M059J (cell line): ENCODE measurements at regions not wholly inside any gene's neighbourhood (a gene's known extent, or its start where the extent isn't known, plus 50 kb on each side); places are given as distances from the start of the nearest gene placed in this dataset.

Source experiments
- DNase-seq: peaks from one replicate; pipeline ENCODE4 v3.0.0-alpha.2; 2012; ENCODE audit warnings: low read depth

DNA sequence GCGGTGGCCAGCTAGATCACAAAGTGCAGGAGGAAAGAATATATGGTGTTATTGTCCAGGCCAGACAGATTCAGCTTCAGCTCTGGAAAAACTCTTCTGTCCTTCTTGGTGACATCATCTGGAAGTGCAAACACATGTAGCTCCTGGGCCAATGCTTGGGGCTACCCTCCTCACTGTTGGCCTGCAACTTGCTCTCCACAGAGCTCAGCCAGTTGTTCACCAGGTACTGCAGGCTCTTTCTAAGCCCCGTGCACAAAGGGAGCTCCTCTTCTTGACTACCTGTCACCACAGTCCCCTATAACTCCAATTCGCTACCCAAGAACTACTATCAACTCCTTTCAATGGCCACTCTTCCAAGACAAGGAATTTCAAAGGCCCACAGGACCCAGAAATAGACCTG, 1175.9 kb upstream of the CDH9 start:
- DNase-seq, result no peak

DNA sequence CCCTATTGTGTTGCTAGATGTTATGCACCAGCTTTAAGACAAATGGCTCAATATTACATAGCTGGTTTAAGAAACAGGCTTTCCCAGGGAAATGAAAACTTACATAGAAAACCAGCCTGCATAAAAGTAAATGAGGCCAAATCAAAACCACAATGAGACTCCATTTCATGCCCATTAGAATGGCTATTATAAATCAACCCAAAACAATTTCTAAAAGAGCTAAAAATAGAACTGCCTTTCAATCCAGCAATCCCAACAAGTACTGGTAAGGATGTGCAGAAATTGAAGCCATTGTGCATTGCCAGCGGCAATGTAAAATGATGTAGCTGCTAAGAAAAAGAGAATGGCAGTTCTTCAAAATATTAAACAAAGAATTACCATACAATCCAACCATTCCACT, 1170.0 kb upstream of the CDH9 start:
- DNase-seq, result peak; percentile 8

DNA sequence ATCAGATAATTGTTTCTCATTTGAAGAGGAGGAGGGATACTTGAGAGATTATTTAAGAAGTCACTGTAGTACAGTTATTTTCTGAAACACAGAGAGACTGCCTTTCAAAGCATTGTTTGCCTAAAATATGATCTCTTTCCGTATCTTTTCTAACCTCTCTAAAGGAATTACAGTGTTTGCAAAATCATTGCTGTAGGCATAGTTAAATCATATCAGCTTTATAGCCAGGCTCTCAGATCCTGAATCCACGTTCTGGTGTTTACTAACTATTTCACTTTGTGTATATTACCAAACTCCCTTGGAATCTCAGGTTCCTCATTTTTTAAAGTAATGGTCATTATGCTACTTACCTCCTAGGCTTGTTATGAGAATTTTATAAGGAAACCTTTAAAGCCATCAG, 1151.6 kb upstream of the CDH9 start:
- DNase-seq, result peak; percentile 25

DNA sequence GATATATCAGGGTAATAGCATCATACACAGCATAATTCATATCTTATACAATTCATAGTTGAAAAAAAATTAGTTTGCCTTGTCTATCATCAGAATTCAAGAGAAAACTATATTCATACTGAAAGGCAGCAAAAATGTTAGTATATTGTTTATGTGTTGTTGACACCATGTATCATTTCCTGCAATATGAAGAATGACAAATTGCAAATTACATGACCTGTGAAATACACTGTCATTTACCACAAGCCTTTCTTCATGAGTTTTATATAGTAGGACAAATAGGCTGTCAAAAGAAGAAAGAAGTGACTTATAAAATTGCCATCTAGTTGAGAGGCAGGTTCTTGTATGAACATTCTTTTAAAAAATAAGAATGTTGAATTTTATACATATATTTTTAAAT, 1136.3 kb upstream of the CDH9 start:
- no peak for DNase-seq

DNA sequence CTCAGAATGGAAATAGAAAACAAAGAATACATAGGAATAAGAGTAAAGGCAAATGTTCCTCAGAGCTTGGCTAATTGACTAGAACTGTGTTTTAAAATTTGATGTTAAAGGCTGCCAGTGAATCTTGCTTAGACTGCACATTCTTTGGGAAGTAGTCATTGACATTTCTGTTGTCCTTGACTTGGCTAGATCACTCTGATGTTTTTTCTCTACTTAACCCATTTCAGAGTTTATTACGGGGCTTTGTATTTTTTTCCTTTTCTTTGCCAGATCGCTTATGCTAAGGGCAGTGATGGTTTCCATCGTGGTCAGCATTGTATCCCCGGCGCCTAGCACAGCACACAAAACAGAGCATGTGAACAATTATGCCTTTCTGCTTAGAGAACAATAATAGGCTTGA, 1126.7 kb upstream of the CDH9 start:
- peak; percentile 57 for DNase-seq

DNA sequence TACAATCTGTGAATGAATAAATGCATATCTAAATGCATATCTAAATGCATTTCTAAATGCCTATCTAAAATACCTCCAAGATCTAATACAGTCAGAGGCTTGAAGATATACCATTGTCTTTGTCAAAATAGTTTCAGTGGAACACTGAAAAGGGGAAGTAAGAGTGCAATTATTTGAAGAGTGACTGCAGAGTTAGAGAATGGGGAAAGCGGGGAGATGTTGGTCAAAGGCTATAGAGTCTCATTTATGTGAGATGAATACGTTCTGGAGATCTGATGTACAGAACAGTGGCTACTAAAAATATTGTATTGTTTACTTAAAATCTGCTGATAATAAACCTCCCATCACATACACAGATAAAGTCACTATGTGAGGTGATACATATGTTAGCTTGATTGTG, 1126.2 kb upstream of the CDH9 start:
- DNase-seq, result no peak

DNA sequence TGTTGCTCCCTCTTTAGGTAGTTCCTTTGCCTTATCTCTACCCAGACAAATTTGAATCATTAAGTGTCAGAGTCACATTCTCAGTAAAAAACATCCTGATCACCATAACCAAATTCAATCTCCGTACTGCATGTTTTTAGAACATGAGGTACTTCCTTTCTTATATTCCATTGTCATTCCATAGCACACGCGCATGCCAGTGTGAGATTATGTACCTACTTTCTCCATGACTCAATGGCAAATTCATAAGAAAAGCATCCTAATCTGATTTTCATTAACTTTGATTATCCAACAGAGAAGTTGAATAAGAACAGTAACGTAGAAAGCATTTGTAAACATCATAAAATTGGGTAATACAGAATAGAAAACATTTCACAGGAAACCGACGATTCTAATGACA, 1118.6 kb upstream of the CDH9 start:
- peak; percentile 40 for DNase-seq

DNA sequence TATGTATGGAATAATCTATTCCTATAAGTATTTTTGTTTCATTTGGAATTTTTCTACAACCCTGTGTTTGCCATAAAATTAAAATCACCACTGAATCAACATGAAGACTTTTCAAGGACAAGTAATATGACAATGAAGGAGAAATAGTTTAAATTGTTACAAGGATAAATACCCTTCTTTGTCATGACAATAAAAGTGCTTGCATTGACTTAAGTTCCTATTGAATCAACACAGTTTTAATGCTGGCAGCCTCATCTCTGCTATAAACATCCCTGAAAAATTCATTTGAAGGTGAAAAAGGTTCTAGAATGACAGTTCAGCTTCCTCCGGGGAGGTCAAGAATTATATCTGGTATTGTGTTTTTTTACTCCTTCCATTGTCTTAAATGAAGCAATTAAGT, 1105.1 kb upstream of the CDH9 start:
- DNase-seq, result no peak

DNA sequence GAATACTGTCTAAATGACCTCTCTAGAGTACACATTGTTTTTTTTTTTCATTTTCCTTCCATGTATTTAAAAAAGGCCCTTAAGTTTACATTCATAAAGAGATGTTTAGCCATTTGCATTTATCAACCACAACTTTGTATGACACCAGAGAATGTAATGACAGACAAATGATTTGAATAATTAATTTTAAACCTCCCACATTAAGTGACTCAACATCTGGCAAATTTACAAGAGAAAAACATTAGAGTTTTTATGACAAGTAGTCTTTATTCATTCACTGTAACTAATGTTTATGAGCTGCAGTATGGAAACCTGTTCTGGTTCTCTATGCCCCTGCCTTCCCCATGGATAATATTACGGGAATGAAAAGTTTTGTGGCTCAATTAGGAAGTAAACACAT, 1093.8 kb upstream of the CDH9 start:
- peak; percentile 23 for DNase-seq

DNA sequence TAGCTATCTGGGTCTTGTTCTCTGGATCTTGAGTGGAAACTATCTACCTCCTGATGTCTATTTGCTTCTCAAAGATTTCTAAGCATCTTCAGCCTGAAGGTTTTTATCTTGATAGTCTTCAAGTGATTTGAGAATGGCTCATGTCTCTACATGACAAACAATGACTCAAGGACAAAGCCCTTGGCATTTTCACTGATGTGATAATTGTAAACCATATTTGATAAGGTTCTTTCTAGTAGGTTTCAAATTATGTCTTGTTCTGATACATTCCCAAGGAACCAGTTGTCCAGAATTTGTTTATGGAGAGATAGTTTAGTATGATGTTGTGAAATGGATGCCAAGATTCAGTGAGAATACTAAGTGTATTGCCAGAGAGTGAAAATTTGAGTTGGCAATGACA, 1079.3 kb upstream of the CDH9 start:
- DNase-seq, result no peak

DNA sequence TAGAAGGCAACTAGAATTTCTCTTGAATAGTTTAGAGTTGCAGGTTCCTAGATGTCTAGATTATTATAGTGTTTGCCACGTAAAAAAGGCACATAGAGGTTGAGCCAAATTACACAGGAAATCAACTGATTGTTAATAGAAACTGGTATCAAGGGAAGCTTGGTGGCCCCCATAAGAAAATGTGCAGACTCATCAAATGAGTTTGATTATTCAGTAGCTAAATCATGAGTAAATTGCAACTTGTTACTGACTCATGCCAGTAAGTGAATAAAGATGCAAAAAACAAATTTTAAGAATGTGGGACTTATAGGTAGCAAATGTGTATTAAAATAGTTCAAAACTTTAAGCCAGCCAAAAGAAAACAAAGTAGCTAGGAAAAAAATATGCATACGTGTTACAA, 1078.9 kb upstream of the CDH9 start:
- DNase-seq, result no peak

DNA sequence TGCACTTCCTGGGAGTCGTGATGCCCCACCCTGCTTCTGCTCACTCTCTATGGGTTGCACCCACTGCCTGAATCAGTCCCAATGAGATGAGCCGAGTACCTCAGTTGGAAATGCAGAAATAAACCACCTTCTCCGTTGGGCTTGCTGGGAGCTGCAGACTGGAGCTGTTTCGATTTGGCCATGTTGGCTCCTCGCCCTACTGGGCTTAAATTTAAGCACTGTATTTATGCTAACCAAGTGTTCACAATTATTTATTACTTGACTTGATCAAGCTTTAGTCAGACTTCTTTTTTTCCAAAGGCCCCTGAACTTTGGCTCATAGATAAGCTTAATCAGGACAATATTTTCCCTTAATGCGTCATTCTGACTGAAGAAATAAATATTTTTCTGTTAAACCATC, 1072.4 kb upstream of the CDH9 start:
- DNase-seq, result no peak

DNA sequence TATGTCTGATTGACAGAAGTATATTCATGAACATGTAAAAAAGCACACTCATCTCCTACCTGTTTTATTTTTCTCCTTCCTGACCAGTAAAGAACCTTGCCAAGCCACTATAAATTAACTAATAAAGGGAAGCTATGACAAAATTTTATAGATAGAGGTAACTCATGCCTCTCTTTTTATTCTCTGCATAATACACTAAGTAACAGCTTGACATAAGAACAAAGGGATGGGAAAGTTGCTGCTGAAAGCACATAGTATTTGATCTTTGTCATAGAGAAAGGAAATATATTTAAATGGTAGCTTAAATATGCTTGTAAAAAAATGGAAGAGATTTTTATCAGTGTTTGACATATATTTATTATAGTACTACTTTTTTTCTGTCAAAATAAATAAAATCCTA, 1065.7 kb upstream of the CDH9 start:
- DNase-seq, result no peak

DNA sequence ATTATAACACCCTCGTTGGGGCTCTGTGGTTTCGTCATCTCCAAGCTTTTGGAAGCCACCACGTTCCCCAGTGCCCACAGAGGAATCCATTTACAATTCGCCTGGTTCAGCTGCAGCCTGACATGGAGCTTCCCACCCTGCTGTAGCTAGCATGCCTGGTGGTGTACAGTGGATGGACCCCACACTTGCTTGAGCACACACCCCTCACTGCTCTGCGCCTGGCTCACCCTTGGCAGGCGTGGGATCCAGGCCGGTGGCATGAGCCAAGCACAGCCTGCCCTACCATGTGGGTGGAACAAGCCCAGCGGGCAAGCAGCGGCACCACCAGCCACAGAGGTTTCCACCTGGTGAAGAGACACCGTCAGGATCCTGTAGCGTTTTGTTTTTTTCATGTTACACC, 1045.7 kb upstream of the CDH9 start:
- no peak for DNase-seq

DNA sequence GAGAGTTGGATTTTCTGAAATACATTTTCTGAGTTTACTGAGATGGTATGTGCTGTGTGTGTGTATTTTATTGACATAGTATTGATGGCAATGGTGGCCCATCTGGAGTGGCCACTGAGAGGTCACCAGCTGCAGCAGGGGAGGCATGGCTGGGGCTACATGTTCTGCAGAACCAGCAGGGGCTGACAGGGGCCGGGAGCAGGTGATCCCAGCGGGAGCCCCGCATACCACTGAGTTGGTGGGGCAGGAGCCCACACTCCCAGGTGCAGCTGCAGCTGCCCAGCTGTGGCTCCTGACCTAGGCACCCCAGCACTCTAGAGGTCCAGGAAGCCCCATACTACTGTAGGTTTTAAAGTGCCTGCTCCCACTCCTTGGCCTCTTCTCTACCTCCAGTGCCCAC, 1044.2 kb upstream of the CDH9 start:
- no peak for DNase-seq

DNA sequence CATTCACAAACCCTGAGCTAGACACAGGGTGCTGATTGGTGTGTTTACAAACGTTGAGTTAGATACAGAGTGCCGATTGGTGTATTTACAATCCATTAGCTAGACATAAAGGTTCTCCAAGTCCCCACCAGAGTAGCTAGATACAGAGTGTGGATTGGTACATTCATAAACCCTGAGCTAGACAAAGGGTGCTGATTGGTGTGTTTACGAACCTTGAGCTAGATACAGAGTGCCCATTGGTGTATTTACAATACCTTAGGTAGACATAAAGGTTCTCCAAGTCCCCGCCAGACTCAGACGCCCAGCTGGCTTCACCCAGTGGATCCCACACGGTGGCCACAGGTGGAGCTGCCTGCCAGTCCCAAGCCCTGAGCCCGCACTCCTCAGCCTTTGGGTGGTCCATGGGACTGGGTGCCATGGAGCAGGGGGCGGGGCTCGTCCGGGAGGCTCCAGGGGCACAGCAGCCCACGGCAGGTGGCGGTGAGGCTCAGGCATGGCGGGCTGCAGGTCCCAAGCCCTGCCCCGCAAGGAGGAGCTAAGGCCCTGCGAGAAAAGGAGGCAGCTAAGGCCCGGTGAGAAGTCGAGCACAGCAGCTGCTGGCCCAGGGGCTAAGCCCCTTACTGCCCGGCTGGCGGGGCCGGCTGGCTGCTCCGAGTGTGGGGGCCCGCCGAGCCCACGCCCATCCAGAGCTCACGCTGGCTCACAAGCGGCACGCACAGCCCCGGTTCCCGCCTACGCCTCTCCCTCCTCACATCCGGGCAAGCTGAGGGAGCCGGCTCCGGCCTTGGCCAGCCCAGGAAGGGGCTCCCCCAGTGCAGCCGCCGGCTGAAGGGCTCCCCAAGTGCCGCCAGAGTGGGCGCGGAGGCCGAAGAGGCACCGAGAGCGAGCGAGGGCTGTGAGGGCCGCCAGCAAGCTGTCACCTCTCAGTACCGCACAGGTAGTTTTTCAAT, 1039.2 kb upstream of the CDH9 start:
- DNase-seq, result no peak

DNA sequence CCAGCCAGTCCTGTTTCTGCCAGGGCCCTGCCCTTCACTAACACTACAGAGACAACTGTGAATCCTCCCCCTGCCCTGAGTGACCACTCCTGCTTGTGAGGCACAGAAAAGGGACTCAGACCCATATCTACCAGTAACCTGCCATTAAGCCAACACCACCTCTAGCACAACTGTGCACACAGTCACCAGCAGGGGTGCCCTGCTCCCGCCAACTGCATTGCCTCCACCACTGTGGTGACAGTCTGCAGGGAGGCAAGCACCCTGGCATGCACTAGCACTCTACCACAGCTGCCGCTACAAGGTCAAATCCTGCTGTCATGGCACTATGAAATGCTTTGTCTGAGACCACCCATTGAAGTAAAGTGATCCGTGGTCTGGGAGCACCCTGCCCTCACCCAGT, 1028.5 kb upstream of the CDH9 start:
- DNase-seq, result no peak

DNA sequence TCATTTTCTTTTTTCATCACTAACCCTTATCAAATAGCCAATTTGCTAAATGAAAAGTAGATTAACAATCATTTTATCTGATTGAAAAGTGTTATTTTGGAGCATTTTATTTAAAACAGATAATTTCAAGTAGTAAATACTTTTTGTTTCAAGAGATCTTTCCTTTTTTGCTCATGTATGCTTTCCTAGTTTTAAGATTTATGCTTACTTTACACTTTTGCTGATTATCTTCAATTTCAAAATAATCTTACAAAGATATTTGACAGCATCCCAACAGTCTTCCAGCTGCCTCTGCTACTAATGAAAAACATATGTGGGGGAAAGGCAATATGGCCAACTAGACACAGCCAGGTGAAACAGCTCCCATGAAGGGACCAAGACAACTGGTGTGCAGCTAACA, 1027.3 kb upstream of the CDH9 start:
- DNase-seq, result no peak

DNA sequence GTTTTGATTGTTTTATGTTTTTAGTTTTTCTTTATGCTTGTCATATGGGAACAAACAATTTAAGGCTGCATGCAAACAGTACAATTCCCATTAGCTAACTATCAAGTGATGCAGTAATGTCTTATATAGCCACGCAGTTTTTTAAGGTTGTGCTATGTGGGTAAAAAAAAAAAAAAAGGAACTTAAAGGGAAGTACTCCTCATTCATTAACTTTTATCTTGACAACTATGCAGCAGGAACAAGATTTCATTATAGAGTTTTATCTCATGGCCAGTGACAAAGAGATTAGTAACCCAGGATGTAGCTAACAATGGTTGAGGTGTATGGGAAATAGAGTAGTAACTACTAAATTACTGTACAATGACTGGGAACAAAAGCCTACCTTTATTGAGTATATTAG, 1008.2 kb upstream of the CDH9 start:
- DNase-seq, result no peak

DNA sequence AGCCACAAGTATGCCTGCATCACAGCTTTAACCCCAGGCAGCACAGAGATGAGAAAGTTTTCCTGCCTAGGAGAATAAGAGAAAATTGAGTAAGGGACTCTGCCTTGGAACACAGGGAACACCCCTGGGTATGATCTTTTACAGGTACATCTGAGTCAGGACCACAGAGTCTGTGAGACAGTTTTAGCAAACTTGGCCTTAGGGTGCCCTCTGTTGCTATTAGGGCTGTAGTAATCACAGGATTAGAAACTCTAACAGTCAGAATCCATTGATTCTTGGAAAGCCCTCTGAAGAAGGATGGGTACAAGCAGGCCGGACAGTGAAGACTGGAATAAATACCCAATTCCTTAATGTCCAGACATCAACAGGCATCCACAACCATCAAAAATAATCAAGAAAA, 989.5 kb upstream of the CDH9 start:
- no peak for DNase-seq

DNA sequence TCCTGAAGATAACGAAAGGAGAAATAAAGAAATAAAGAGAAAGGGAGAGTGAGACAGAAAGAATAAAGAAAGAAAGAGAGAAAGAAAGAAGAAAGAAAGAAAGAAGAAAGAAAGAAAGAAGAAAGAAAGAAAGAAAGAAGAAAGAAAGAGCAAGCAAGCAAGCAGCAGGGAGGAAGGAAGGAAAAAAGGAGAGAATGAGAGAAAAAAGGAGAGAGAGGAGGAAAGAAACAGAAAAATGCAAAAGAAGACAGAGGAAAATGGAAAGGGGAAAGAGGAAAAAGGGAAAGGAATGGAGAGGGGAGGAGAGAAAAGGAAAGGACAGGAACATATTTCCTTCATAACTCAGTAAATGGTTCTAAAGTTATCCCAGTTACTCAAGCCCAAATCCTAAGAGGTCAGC, 978.8 kb upstream of the CDH9 start:
- DNase-seq, result no peak

DNA sequence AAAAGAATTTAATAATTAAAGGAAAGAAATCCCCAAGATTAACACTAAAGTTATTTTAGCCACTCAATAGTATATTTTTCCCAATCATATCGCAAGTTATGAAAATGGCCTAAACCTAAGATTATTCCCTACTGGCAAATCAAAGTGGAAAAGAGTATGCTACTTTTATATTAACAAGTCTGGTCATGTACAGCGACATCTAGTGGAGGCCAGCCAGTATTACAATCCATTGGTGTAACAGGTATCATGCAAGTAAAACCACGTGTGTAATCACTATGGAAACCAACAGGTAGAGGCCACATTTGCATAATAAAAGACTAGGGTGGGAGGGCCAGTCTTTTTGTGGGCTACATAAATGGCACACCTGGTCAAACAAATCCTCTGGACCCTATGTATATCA, 976.4 kb upstream of the CDH9 start:
- DNase-seq, result peak; percentile 29

DNA sequence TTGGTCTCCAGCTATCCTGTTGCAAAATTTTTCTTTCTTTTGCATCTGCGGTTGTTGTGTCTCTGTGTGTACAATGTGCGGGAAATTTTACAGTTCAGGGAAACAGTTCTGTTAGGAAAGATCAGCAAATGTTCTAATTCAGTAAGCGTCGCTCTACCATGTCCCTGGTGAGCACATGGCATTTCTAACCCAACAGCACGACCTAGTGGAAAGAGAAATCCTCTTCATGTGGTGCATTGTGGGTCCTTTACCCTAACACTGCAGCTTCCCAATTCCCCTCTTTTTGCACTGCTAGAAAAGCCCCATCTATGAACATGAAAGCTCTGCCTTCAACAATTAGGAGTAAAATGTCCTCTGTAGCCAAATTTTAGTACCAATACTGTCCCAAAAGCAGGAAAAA, 974.2 kb upstream of the CDH9 start:
- DNase-seq, result no peak

DNA sequence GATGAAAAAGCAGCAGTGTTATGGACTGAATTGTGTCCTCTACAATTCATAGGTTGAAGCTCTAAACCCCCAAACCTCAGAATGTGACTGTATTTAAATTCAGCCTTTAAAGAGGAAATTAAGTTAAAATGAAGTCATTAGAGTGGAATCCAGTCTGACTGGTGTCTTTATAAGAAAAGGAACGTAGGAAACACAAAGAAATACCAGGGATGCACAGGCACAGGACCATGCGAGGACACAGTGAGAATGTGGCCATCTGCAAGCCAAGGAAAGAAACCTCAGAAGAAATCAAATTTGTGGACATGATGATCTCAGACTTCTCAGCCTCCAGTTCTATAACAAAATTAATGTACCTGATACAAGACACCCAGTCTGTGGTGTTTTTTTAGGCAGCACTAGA, 971.2 kb upstream of the CDH9 start:
- peak; percentile 1 for DNase-seq
